ENCODE measurements at regions not wholly inside any gene's neighbourhood (a gene's known extent, or its start where the extent isn't known, plus 50 kb on each side); places are given as distances from the start of the nearest gene placed in this dataset.
"Not testable (repeated sequence)": the region's sequence is repeated elsewhere in the genome, so short reads cannot be mapped to it uniquely, and the experiment has no call there.

DNA sequence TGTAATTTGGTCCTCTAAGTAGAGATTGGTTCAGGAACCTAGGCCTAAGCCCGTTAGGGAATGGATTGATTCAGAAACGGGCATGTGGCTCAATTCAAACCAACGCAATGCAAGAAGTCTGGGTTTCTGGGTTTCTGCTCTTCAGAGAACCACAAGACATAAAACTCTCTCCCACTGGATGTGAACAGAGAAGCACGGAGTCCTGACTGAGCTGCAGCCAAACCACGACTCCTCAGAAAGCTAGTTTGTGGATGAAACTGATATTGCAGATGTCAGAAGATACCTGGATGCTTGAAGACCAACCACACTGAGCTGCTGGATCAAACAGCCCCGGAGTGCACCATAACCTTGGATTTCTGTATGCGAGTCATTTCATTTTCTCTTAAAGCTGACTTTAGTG is 50.0 kb downstream of the SOD2 start:
- no peak for DNase-seq (ENCODE audit: low read depth)
- no peak overlapping the region for H3K4me3 ChIP-seq (ENCODE audit: low read depth, low read length)

DNA sequence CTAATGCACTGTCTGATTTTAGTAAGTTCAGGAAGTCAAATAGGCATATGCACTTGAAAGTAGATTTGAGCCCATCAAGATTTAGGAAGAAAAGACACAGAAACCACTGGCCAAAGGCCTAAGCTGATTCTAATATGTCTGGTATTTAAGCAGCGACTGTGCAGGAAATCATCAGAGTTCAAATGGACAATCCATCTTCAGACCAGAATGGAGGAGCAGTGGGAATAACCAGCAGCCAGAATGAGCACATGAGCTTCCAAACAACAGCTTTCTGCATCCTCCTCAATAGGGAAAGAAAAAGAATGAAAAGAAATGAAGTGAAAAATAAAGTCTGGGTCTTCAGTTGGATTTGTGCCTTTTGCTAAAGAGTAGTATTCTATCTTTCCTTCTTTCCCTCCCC is 50.6 kb downstream of the SOD2 start:
- H3K4me3 ChIP-seq (ENCODE audit: low read depth, low read length), result no peak overlapping the region
- no peak for DNase-seq (ENCODE audit: low read depth)

DNA sequence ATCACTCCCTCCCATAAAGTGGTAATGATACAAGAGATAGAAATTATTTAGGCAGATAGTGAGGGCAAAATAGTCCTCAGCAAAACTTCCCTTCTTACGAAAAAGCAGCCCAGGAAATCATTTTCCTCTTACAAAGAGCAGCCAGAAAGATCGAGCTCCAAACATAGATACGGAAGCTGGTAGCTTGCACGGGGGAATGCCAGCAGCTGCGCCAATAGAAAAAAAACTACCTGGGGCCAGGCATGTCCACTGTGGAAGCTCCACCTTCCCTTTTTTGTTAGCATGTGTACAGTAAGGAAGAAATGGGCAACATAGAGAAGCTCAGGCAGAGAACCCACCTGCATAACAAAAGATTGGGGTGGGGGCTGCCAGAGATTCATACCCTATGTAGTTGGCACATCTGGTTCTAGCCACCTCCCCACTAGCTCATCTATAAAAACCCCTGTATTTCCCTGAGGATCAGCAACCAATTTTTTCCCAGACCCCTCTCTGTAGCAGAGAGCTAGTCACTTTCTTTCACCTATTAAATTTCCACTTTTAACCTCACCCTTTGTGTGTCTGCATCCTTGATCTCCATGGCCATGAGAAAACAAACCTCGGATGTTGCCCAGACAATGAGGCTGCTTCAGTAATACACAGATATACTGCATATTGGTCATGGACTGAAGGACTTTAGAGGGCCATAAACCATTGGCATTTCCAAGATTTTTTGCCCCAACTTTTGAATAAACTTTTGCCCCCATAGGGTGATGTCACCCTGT is 52.1 kb downstream of the SOD2 start:
- H3K4me3 ChIP-seq (ENCODE audit: low read depth, low read length), result no peak overlapping the region
- no peak for DNase-seq (ENCODE audit: low read depth)

DNA sequence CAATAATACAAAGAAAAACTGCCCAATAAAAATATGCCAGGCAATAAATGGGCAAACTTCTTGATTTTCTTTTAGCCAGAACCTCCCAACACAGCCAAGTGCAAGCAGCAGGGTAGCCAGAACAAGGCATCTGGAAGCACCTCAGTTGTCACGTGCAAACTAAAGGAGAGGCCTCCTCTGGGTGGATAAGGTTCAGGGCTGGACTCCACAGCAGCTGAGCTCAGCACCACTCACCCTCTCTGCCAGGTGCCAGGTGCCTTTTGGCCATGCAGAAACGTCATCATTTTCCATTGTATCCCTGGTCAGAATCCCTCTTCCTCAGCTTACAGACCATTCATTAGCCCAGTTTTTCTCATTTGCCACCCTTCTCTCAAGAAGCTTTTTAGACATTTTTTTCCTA is 52.7 kb downstream of the SOD2 start:
- no peak overlapping the region for H3K4me3 ChIP-seq (ENCODE audit: low read depth, low read length)
- DNase-seq (ENCODE audit: low read depth), result no peak

DNA sequence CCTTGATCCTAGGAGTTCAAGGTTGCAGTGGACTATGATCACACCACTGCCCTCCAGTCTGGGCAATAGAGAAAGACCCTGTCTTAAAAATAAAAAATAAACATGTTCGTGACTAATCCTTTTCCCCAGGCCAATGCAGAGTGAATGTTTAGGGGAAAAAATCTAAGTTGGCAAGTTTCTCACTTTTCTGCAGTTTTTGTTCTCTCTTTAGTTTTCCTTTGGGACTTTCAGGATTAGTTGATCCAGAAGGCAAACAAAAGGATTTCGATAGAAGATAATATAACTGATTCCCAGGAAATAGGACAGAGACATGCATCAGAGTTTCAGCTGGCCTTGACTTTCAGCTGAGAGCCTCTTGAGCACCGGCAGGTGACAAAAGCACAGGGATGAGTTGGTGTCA is 53.3 kb downstream of the SOD2 start:
- DNase-seq (ENCODE audit: low read depth), result no peak
- H3K4me3 ChIP-seq (ENCODE audit: low read depth, low read length), result no peak overlapping the region

DNA sequence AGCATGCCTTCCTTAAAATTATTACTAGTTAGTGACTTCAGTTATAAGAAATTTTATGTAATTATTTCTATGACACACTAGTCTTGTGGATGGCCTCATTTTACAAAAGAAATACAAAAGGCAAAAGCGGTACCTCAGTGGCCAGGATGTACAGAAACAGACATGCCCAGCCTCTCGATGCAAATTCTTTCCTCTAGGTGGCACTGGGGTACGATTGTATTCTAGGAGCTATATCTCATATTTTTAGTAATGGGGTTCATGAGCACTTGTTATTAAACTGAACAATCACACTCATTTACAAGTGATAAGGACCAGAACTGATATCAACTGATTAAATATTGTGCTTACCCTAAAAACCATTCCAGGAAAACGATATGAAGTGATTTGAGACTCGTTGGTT is 59.8 kb downstream of the SOD2 start:
- no peak for DNase-seq (ENCODE audit: low read depth)
- no peak overlapping the region for H3K4me3 ChIP-seq (ENCODE audit: low read depth, low read length)

DNA sequence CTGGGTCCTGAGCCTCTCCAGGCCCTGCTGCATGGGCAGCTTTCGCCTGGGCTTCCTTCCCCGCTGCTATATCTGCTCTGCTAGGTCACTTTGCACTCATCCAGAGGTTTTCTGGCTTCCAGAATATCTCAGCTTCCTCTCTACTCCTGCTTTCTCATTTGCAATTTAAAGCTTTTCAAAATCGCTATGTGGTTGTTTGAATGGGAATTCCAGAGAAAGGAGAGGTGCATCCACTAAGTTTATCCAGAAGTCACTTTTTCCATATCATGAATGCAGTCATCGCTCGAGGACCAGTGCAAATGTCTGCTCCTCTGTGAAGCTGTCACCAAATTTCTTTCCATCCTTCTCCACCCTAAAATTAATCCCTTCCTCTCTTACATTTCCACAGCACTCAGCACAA is 61.2 kb downstream of the SOD2 start:
- no peak overlapping the region for H3K4me3 ChIP-seq (ENCODE audit: low read depth, low read length)
- no peak for DNase-seq (ENCODE audit: low read depth)

DNA sequence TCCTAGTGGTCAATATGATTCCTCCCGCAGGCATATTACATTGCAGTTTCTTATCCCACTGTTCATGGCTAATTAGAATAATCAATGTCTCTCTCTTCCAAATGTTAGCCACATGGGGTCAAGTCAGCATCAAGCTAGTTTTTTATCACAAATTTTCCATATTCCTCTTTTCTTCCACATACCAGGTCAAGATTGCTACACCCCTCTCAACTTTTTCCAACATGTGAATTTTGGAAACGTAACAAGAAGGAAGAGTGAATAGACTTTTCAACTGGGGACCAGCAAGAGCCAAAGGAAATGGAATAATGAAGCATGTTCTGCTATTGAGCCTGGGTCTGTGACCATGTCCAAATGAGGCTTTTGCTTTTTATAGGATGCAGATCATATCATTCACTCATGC is 65.1 kb downstream of the SOD2 start:
- H3K4me3 ChIP-seq (ENCODE audit: low read depth, low read length), result no peak overlapping the region
- DNase-seq (ENCODE audit: low read depth), result no peak

DNA sequence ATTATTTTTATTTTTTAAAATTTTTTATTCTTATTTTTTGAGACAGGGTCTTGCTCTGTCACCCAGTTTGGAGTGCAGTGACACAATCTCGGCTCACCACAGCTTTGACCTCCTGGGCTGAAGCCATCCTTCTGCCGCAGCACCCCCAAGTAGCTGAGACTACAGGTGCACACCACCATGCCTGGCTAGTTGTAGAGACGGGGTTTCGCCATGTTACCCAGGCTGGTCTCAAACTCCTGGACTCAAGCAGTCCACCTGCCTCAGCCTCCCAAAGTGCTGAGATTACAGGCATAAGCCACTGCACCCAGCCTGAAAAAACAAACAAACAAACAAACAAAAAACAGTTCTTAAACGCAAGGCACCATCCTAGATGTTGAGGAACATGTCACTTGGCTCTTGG is 66.5 kb downstream of the SOD2 start:
- not testable (repeated sequence) for DNase-seq (ENCODE audit: low read depth); H3K4me3 ChIP-seq (ENCODE audit: low read depth, low read length)

DNA sequence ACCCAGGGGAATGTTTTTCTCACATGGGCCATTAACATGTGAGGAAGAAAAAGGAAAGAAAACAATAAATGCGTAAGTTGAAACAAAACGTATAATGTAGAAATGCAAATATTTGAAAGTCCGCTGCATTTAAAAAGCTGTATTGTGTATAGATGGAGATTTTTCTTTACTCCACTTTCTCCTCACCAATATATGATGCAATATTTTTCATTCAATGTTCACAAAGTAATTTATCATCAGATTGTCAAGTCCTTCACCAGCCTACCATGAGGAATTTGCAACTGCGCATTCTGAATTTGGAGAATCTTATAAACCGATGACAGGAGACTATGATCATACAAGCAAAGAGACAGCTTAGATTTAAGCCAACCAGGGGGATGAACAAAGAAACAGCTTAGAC is 69.9 kb downstream of the SOD2 start:
- DNase-seq (ENCODE audit: low read depth), result no peak
- H3K4me3 ChIP-seq (ENCODE audit: low read depth, low read length), result no peak overlapping the region

DNA sequence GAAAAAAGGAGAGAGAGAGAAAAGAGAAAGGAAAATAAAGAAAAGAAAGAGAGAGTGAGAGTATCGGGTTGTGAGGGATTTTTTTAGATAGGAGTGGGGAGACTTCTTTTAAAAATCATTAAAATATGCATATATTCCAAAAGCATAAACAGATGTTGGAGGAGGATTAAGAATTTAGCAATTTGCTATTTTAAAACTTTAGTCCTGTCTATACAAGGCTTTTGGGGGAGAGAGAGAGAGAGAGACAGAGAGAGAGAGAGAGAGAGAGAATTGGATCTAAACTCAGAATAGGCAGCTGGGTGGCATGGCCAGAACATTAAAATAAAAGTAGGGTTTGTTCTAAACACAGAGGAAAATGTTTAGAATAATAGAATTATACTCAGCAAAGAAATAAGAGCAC is 72.1 kb downstream of the SOD2 start:
- DNase-seq (ENCODE audit: low read depth), result no peak
- H3K4me3 ChIP-seq (ENCODE audit: low read depth, low read length), result no peak overlapping the region

DNA sequence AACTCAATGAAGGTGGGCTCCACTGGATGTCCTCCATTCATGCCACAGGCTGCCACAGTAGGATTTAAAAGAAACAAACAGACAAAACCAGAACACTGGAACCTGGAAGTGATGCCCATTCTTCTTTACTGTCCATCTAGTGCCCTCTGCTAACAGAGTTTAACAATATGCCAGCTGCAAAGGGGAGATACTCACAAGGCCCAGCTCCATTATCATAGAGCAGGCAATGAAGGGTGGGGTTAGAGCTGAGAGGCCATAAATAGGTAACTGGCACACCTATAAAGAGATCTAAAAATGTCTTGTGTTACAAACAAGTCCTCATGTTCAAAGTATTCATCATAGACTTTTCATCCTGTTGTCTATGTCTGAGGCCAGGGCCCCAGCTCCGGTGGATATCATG is 75.6 kb downstream of the SOD2 start:
- no peak for DNase-seq (ENCODE audit: low read depth)
- H3K4me3 ChIP-seq (ENCODE audit: low read depth, low read length), result no peak overlapping the region

DNA sequence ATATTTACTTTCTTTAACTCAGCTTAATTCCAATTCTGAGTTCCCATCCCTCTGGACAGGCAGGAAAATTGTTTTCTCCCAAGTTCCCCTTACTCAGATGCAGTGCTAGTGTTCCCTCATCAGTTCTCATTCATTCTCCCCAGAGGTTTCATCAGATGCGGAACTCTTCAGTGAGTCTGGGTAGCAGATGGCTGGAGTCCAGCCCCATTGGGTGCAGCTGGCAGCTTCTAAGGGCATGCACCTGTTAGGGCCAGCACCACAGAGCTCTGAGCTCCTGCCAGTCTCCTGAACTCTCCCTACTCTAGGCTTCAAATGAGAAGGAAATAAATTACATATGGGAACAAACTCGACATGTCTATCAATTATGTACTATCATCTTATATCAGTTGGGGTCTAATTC is 76.6 kb downstream of the SOD2 start:
- no peak overlapping the region for H3K4me3 ChIP-seq (ENCODE audit: low read depth, low read length)
- DNase-seq (ENCODE audit: low read depth), result no peak

DNA sequence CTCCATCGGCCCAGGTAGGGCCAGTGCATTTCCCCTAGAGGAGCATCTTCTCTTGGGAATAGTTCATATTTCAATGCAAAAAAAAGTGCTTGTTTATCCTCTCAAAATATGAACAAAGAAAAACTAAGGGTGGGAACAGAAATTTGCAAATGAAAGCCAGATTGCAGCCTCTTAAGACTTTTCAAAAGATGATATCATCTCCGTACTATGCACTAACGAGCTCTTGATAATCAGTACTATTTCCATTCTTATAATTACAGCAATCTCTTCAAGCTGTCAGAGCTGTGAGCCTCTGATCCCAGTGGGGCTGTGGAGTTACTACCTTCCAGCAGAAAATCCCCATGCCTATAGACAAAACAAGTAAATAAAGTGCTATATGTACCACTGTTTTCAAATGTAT is 77.1 kb downstream of the SOD2 start:
- no peak for DNase-seq (ENCODE audit: low read depth)
- H3K4me3 ChIP-seq (ENCODE audit: low read depth, low read length), result no peak overlapping the region

DNA sequence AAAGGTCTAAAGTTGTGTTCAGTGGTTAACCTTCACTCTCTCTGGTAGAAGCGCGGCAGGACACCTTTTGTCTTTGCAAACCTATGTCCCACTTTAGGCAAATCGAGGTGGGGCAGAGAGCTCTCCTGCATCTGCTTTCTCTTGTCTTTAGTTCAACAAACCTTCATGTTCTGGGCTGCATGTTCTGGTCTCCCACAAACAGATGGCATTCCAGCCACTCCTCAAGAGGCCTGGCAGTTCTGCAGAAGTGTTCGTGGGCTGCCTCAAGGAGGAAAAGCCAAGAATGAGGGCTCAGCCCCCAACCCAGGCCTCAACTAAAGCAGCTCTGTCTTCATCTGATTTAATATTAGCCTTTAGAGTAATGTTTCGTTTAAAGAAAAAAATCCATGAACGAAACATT is 82.2 kb downstream of the SOD2 start:
- no peak overlapping the region for H3K4me3 ChIP-seq (ENCODE audit: low read depth, low read length)
- no peak for DNase-seq (ENCODE audit: low read depth)

DNA sequence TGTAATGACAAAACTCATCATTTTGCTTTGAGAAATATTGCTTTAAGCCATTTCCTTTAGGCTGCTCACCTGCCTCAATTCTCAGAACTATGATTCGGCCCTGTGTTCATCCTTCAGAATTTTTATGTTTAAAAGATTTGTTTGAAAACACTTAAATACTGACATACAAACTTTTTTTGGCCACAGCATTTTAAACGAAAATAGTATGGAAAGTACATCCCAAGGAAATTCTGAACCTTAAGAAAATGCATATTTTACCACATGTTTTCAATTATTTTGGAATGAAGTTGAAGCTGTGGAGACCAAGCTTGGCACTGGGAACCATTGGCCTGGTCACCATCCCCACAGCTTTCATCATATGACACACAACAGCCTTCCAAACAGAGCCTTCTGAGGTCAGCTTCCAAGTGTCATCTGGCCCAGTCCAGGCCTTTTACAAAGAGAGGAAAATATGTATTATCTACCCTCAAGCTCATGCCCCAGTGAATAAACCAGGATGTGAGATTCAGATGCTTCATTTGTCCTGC is 83.3 kb downstream of the SOD2 start:
- no peak for DNase-seq (ENCODE audit: low read depth)
- H3K4me3 ChIP-seq (ENCODE audit: low read depth, low read length), result no peak overlapping the region

DNA sequence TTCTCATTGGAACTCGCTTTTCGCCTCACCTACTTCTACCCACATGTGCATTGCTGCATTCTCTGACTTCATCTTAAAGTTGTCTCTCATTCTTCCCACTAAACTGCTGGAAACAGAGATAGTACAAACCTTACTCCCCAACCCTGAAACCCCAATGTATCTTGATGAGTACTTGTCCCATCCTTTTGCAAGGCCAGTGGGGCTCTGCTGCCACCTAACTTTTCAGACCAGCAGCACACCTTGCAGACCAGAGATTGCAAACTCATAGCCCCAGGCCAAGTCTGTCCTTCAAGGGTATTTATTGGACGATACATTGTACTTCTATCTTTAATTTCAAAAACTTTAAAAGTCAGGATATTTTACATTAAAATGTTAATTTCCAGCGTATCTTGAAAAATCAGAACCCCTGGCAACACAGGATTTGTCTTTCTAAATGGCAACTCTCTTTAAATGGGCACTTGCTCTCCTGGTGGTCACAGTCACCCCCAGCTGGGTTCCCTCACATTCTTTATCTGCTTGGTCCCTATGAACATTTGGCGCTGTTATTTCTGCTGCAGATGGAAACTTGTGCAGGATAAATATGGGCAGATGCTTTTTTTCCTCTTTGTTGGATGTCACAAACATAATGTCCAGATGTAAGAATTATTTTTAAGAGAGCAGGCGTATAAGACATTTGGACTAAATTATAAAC is 83.9 kb downstream of the SOD2 start:
- DNase-seq (ENCODE audit: low read depth), result no peak
- H3K4me3 ChIP-seq (ENCODE audit: low read depth, low read length), result no peak overlapping the region

DNA sequence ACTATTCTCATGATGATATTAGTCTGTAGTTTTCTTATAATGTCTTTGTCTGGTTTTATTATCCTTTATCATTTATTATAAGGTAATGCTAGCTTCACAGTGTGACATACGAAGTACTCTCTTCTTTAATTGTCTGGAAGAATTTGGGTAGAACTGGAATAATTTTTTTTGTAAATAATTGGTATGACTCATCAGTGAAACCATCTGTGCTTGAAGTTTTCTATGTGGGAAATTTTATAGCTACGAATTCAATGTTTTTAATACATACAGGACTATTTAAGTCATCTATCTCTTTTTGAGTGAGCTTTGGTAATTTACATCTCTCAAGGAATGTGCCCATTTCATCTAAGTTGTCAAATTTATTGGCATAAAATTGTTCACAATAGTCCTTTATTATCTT is 86.3 kb downstream of the SOD2 start:
- DNase-seq (ENCODE audit: low read depth), result no peak
- no peak overlapping the region for H3K4me3 ChIP-seq (ENCODE audit: low read depth, low read length)

DNA sequence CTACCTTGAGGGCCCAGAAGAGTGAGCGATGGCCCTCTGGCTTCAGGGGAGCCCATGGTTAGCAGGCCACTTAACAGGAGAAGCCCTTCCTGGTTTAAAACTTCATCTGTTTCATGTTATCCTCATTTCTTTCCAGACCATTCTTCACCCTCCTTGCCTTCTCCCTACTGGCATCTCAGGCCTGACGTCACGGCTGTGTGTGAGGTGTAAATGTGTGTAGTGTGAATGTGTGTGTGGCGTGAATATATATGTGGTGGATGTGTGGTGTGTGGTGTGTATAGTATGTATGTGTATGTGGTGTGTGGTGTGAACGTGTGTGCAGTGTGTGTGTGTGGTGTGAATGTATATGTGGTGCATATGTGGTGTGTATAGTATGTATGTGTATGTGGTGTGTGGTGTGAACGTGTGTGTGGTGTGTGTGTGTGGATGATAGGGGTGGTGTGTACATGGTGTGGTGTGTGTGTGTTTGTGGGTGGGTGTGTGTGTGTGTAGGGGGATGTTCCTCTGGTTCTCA is 88.5 kb downstream of the SOD2 start:
- H3K4me3 ChIP-seq (ENCODE audit: low read depth, low read length), result no peak overlapping the region
- DNase-seq (ENCODE audit: low read depth), result no peak

DNA sequence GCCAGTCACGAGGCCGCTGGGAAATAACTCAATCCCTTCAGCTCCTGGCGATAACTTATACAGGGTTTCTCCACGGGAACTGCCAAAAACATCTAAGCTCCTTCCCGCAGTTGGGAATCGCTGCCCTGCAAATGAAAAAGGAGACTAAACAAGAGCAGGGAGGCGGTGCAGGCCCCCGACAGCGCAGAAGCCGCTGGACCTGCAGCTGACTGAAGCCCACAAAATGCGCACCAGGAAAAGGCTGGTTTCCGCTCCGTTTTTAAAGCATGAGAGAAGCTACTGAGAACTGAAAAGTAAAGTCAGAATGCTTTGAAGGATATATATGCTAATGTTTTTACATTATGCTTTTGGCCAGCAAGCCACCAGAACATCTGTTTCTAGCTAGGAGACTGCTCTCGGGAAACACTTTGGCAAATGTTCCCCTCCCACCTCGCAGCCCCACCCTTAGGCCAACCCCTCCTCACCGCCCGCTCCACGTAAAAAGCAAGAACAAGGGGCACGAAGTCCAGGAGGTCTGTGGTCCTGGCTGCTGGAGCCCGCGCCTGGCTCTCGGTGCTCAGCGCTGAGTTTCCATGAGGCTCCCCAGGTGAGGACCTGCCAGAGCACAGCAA is 90.5 kb downstream of the SOD2 start:
- no peak for DNase-seq (ENCODE audit: low read depth)
- H3K4me3 ChIP-seq (ENCODE audit: low read depth, low read length), result no peak overlapping the region

DNA sequence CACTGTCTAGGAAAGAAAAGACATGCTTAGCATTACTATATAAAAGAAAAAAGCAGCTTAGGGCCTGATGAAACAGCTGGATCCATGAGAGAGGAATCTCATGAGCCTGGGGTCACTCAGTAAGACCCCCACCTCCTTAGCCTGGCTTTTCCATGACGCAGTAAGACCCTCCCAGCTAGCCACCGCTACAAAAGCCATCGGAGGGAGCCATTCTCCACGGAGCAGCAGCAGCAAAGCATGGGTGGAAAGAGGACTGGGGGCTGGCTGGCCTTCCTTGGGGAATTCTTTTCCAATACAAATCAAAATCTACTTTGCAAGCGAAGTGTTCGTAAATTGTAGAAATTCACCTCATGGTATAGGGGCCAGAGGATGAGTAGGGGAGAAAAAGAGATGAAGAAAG is 91.8 kb downstream of the SOD2 start:
- no peak overlapping the region for H3K4me3 ChIP-seq (ENCODE audit: low read depth, low read length)
- no peak for DNase-seq (ENCODE audit: low read depth)
